ENCODE measurements at regions not wholly inside any gene's neighbourhood (a gene's known extent, or its start where the extent isn't known, plus 50 kb on each side); places are given as distances from the start of the nearest gene placed in this dataset.

DNA sequence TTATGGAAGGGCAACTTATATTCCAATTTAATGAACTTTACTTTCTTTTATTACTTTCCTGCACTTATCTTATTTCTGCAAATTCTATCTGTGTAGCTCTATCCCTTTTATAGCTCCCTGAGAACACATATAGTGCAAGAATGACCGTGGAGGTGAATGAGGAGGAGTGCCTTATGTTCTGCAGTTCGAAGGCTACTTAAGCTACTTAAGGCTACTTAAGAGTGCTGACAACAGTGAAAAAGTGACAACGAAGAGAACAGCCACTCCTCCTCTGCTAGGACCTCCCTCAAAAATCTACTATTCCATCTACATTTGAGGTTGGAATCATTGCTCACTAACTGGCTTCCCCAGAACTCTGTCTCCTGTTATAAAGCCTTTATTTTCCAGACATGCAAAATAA, 1365.7 kb upstream of the C9orf72 start:
- H3K27me3 ChIP-seq (replicated peaks in 2 of 5; ENCODE audit: control insufficient read depth in 4 of 5, insufficient read depth in 5 of 5, low read length in 4 of 5): peaks cover 0 to 3% (median 0%) of the 10 kb centered on the region in 5 experiments
- no peak overlapping the region for H3K4me3 ChIP-seq (ENCODE audit: control insufficient read depth in 1 of 7, extremely low read depth in 1 of 7, insufficient read depth in 4 of 7, low read depth in 2 of 7, low read length in 6 of 7)
- DNase-seq: no peak
- WGBS (ENCODE audit: insufficient coverage): no CpG with 5 or more reads among the region's 3 CpGs
- ChIA-PET CTCF (no interaction called here), POLR2A (no interaction called here)
- no peaks in the 10 kb centered on the region for H3K4me1 ChIP-seq (ENCODE audit: control extremely low read depth in 1 of 4, control insufficient read depth in 4 of 4, insufficient read depth in 4 of 4, low read length in 3 of 4)
- no peaks in the 10 kb centered on the region for H3K36me3 ChIP-seq (ENCODE audit: control insufficient read depth in 4 of 4, insufficient read depth in 4 of 4, low read length in 3 of 4)
- H3K27ac ChIP-seq (ENCODE audit: insufficient read depth in 1 of 2, low read depth in 1 of 2, low read length in 2 of 2, poor library complexity in 1 of 2, severe bottlenecking in 2 of 2): no peak overlapping the region
- H3K9me3 ChIP-seq (ENCODE audit: control extremely low read depth in 1 of 5, control insufficient read depth in 4 of 5, insufficient read depth in 2 of 5, low read depth in 1 of 5, low read length in 4 of 5): no peaks in the 10 kb centered on the region

DNA sequence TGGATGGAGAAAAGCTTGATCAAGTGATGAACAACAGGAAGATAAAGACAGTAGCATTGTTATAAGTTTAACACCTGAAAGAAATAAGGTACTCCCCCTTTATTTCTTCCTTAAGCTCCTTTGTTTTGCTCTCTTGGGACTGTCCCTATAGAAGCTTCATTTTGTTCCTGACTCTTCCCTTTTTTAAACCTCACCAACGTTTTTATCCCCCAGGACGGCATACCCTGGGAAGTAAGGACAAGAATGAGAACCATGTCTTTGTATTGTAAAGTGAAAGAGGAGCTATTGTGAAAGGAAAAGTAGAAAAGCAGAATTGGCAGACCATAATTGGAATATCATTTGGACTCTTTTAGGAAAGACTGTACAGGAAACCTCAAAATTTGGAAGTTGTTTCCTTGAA, 1368.6 kb upstream of the C9orf72 start:
- H3K4me3 ChIP-seq (ENCODE audit: control insufficient read depth in 1 of 7, extremely low read depth in 1 of 7, insufficient read depth in 4 of 7, low read depth in 2 of 7, low read length in 6 of 7): no peak overlapping the region
- DNase-seq: no peak
- ChIA-PET CTCF (interaction anchor here (1.9 kb wide), 1 partner anchor 10 kb away, joined by 6 read pairs; no protein-coding TSS in a partner anchor), POLR2A (no interaction called here)
- no peaks in the 10 kb centered on the region for H3K4me1 ChIP-seq (ENCODE audit: control extremely low read depth in 1 of 4, control insufficient read depth in 4 of 4, insufficient read depth in 4 of 4, low read length in 3 of 4)
- no peaks in the 10 kb centered on the region for H3K36me3 ChIP-seq (ENCODE audit: control insufficient read depth in 4 of 4, insufficient read depth in 4 of 4, low read length in 3 of 4)
- WGBS (ENCODE audit: insufficient coverage): no CpG with 5 or more reads among the region's 2 CpGs
- H3K9me3 ChIP-seq (ENCODE audit: control extremely low read depth in 1 of 5, control insufficient read depth in 4 of 5, insufficient read depth in 2 of 5, low read depth in 1 of 5, low read length in 4 of 5): no peaks in the 10 kb centered on the region
- H3K27me3 ChIP-seq (replicated peaks in 2 of 5; ENCODE audit: control insufficient read depth in 4 of 5, insufficient read depth in 5 of 5, low read length in 4 of 5): peaks cover 0 to 3% (median 0%) of the 10 kb centered on the region in 5 experiments
- no peak overlapping the region for H3K27ac ChIP-seq (ENCODE audit: insufficient read depth in 1 of 2, low read depth in 1 of 2, low read length in 2 of 2, poor library complexity in 1 of 2, severe bottlenecking in 2 of 2)

DNA sequence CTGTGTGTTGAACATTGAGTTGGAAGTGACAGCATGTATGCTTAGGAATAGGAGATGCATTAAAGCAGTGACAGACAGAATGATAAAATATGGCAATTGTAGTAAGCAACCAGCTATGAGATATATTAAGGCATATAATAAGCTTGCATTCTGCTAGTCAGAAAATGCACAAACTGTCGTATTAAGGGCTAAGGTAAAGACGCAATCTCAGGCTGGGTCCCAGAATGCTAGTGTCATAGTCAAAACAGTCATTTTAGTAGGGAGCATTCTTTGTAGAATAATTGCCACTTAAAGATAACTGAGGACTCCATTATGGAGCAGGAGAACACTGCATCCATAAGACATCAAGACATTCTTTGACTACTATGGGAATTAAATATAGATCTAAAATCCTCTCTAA, 1369.7 kb upstream of the C9orf72 start:
- Histone ChIP-seq H3K4me3 (ENCODE audit: control insufficient read depth in 1 of 7, extremely low read depth in 1 of 7, insufficient read depth in 4 of 7, low read depth in 2 of 7, low read length in 6 of 7) (no peak overlapping the region), H3K27ac (ENCODE audit: insufficient read depth in 1 of 2, low read depth in 1 of 2, low read length in 2 of 2, poor library complexity in 1 of 2, severe bottlenecking in 2 of 2) (no peak overlapping the region), H3K36me3 (ENCODE audit: control insufficient read depth in 4 of 4, insufficient read depth in 4 of 4, low read length in 3 of 4) (no peaks in the 10 kb centered on the region), H3K27me3 (replicated peaks in 2 of 5; ENCODE audit: control insufficient read depth in 4 of 5, insufficient read depth in 5 of 5, low read length in 4 of 5) (peaks cover 0 to 3% (median 0%) of the 10 kb centered on the region in 5 experiments), H3K9me3 (ENCODE audit: control extremely low read depth in 1 of 5, control insufficient read depth in 4 of 5, insufficient read depth in 2 of 5, low read depth in 1 of 5, low read length in 4 of 5) (no peaks in the 10 kb centered on the region), H3K4me1 (ENCODE audit: control extremely low read depth in 1 of 4, control insufficient read depth in 4 of 4, insufficient read depth in 4 of 4, low read length in 3 of 4) (no peaks in the 10 kb centered on the region)
- ChIA-PET CTCF (interaction anchor here (1.9 kb wide), 1 partner anchor 9 kb away, joined by 6 read pairs; no protein-coding TSS in a partner anchor), POLR2A (no interaction called here)
- DNase-seq: no peak
- WGBS (ENCODE audit: insufficient coverage): no CpG with 5 or more reads among the region's 2 CpGs

DNA sequence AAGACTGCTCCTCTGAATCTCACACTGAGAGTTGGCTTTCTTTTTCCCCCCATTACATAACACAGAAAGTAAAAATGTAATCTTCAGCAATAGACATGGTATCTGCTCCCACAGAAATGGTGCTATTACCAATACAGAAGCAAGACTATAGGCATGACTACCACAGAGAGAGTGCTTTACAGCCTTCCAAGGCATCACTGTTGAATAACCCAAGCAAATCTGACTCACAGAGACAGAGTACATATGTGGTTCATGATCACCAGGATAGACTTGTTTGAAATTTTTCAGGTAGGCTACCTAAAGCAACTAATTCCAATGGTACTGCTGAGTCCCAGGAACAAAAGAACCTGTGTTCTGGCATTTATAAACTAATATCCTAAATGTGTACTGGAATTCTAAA, 1373.4 kb upstream of the C9orf72 start:
- no peaks in the 10 kb centered on the region for H3K4me1 ChIP-seq (ENCODE audit: control extremely low read depth in 1 of 4, control insufficient read depth in 4 of 4, insufficient read depth in 4 of 4, low read length in 3 of 4)
- CTCF ChIA-PET: no interaction called here
- H3K36me3 ChIP-seq (ENCODE audit: control insufficient read depth in 4 of 4, insufficient read depth in 4 of 4, low read length in 3 of 4): no peaks in the 10 kb centered on the region
- no peak for DNase-seq
- H3K4me3 ChIP-seq (ENCODE audit: control insufficient read depth in 1 of 7, extremely low read depth in 1 of 7, insufficient read depth in 4 of 7, low read depth in 2 of 7, low read length in 6 of 7): no peak overlapping the region
- POLR2A ChIA-PET: no interaction called here
- H3K27ac ChIP-seq (ENCODE audit: insufficient read depth in 1 of 2, low read depth in 1 of 2, low read length in 2 of 2, poor library complexity in 1 of 2, severe bottlenecking in 2 of 2): no peak overlapping the region
- no peaks in the 10 kb centered on the region for H3K9me3 ChIP-seq (ENCODE audit: control extremely low read depth in 1 of 5, control insufficient read depth in 4 of 5, insufficient read depth in 2 of 5, low read depth in 1 of 5, low read length in 4 of 5)
- no peaks in the 10 kb centered on the region for H3K27me3 ChIP-seq (replicated peaks in 2 of 5; ENCODE audit: control insufficient read depth in 4 of 5, insufficient read depth in 5 of 5, low read length in 4 of 5)

DNA sequence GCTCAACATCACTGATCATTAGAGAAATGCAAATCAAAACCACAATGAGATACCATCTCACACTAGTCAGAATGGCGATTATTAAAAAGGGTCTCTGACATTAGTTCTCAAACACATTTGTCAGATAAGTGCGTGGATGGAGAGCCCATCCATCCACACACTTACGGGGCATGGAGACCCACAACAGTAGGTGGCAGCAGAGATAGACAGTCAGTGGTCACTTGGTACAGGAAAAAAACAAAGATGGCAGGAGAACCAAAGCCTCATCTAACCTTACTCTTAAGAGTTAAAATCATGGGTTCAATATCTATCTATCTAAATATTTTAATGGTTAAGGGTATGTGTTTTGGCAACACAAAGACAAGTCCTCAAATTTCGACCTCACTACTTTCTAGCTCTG, 1378.7 kb upstream of the C9orf72 start:
- 87% methylated on average over 3 of the region's 4 CpGs for WGBS (ENCODE audit: insufficient coverage)
- no peaks in the 10 kb centered on the region for H3K4me1 ChIP-seq (ENCODE audit: control extremely low read depth in 1 of 4, control insufficient read depth in 4 of 4, insufficient read depth in 4 of 4, low read length in 3 of 4)
- H3K36me3 ChIP-seq (ENCODE audit: control insufficient read depth in 4 of 4, insufficient read depth in 4 of 4, low read length in 3 of 4): no peaks in the 10 kb centered on the region
- H3K27me3 ChIP-seq (replicated peaks in 2 of 5; ENCODE audit: control insufficient read depth in 4 of 5, insufficient read depth in 5 of 5, low read length in 4 of 5): peaks cover 0 to 2% (median 0%) of the 10 kb centered on the region in 5 experiments
- H3K27ac ChIP-seq (ENCODE audit: insufficient read depth in 1 of 2, low read depth in 1 of 2, low read length in 2 of 2, poor library complexity in 1 of 2, severe bottlenecking in 2 of 2): no peak overlapping the region
- H3K4me3 ChIP-seq (ENCODE audit: control insufficient read depth in 1 of 7, extremely low read depth in 1 of 7, insufficient read depth in 4 of 7, low read depth in 2 of 7, low read length in 6 of 7): no peak overlapping the region
- DNase-seq: no peak
- H3K9me3 ChIP-seq (ENCODE audit: control extremely low read depth in 1 of 5, control insufficient read depth in 4 of 5, insufficient read depth in 2 of 5, low read depth in 1 of 5, low read length in 4 of 5): no peaks in the 10 kb centered on the region
- CTCF ChIA-PET: interaction anchor here (1.0 to 2.1 kb wide), 2 partner anchors 10 to 12 kb away, joined by 3 to 6 read pairs; no protein-coding TSS in a partner anchor
- POLR2A ChIA-PET: no interaction called here

DNA sequence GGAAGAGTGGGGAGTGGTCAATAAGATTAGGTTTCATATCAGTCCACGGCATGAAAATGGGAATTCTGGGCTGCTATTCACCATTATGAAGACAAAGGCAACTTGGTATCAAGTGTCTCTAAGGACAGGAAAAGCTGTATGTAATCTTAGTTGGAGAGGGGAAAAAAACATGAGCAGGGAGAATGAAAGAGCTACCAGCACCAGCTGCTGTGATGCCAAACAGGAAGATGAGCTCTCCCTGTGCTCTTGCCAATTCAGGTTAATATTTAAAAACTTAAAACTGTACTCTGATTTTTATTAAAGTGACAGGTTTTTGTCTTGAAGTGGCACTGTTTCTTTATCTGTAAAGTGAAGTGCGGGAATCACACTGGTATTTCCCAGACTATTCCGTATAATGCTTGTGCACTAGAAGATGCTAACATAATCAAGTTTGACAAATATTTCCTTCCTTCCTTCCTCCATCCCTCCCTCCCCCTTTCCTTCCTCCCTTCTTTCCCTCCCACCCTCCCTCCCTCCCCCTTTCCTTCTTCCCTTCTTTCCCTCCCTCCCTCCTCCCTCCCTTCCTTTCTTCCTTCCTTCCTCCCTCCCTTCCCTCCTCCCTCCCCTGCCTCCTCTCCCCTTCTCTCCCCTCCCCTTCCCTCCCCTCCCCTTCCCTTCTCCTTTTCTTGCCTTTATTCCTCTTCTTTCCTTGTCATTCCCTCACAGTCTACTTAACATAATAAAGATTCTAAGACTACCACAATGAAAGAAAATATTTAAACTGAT, 1383.0 kb upstream of the C9orf72 start:
- no peak for DNase-seq
- Histone ChIP-seq H3K27ac (ENCODE audit: insufficient read depth in 1 of 2, low read depth in 1 of 2, low read length in 2 of 2, poor library complexity in 1 of 2, severe bottlenecking in 2 of 2) (no peak overlapping the region), H3K4me3 (ENCODE audit: control insufficient read depth in 1 of 7, extremely low read depth in 1 of 7, insufficient read depth in 4 of 7, low read depth in 2 of 7, low read length in 6 of 7) (no peak overlapping the region), H3K27me3 (replicated peaks in 2 of 5; ENCODE audit: control insufficient read depth in 4 of 5, insufficient read depth in 5 of 5, low read length in 4 of 5) (peaks cover 0 to 2% (median 0%) of the 10 kb centered on the region in 5 experiments), H3K36me3 (ENCODE audit: control insufficient read depth in 4 of 4, insufficient read depth in 4 of 4, low read length in 3 of 4) (no peaks in the 10 kb centered on the region), H3K4me1 (ENCODE audit: control extremely low read depth in 1 of 4, control insufficient read depth in 4 of 4, insufficient read depth in 4 of 4, low read length in 3 of 4) (no peaks in the 10 kb centered on the region), H3K9me3 (ENCODE audit: control extremely low read depth in 1 of 5, control insufficient read depth in 4 of 5, insufficient read depth in 2 of 5, low read depth in 1 of 5, low read length in 4 of 5) (no peaks in the 10 kb centered on the region)
- 85% methylated on average over 1 of the region's 3 CpGs for whole genome bisulfite sequencing (ENCODE audit: insufficient coverage)
- ChIA-PET POLR2A (no interaction called here), CTCF (no interaction called here)

DNA sequence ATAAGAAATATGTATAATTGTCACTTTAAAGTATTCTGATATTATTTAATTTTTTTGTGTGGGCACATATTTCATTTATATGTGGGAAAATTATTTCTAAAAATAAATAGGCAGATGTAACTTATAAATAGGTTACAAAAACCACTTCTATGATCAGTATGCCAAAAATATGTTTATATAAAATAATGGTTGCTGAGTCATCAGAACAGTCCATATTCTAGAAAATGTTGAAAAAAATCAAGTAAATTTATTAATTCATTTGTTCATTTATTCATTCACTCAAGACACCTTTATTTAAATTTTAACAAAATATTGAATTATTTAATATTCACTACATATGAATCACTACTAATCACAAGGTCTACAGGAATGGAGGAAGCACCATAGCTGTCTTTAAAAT, 1387.3 kb upstream of the C9orf72 start:
- H3K27ac ChIP-seq (ENCODE audit: insufficient read depth in 1 of 2, low read depth in 1 of 2, low read length in 2 of 2, poor library complexity in 1 of 2, severe bottlenecking in 2 of 2): no peak overlapping the region
- no peaks in the 10 kb centered on the region for H3K4me1 ChIP-seq (ENCODE audit: control extremely low read depth in 1 of 4, control insufficient read depth in 4 of 4, insufficient read depth in 4 of 4, low read length in 3 of 4)
- ChIA-PET POLR2A (no interaction called here), CTCF (no interaction called here)
- no peaks in the 10 kb centered on the region for H3K36me3 ChIP-seq (ENCODE audit: control insufficient read depth in 4 of 4, insufficient read depth in 4 of 4, low read length in 3 of 4)
- DNase-seq: no peak
- H3K9me3 ChIP-seq (ENCODE audit: control extremely low read depth in 1 of 5, control insufficient read depth in 4 of 5, insufficient read depth in 2 of 5, low read depth in 1 of 5, low read length in 4 of 5): no peaks in the 10 kb centered on the region
- no peaks in the 10 kb centered on the region for H3K27me3 ChIP-seq (replicated peaks in 2 of 5; ENCODE audit: control insufficient read depth in 4 of 5, insufficient read depth in 5 of 5, low read length in 4 of 5)
- no peak overlapping the region for H3K4me3 ChIP-seq (ENCODE audit: control insufficient read depth in 1 of 7, extremely low read depth in 1 of 7, insufficient read depth in 4 of 7, low read depth in 2 of 7, low read length in 6 of 7)
